Naive thymus-derived CD4-positive, alpha-beta T cell (primary cell): ENCODE measurements at regions not wholly inside any gene's neighbourhood (a gene's known extent, or its start where the extent isn't known, plus 50 kb on each side); places are given as distances from the start of the nearest gene placed in this dataset.

Experiments
- ATAC-seq: fragments of 150-1000 bp; cut with Tn5 transposase; 2 replicates; pipeline ENCODE4 v1.10.0; 2021; ENCODE audit warnings: mild to moderate bottlenecking, moderate library complexity
- CTCF ChIA-PET: fragments of 350-600 bp; sonication (Branson Sonifier 250); formaldehyde crosslinking; loops from one replicate; lab custom pipeline; 2021; ENCODE audit warnings: antibody characterized with exemption; lab: Charles Lee
- POLR2A ChIA-PET: fragments of 350-600 bp; sonication (Branson Sonifier 250); formaldehyde crosslinking; loops from one replicate; lab custom pipeline; 2021; ENCODE audit warnings: antibody characterized with exemption, inconsistent platforms; lab: Charles Lee
- DNase-seq, 9 donors: peaks; one replicate each; pipeline versions ENCODE4 v3.0.0 to v3.0.0-alpha.2; 2020 to 2022; ENCODE audit warnings: mixed read lengths in 1 of 9
- H3K27ac ChIP-seq: one replicate; pipeline ENCODE4 v1.7.0; 2013; ENCODE audit warnings: mild to moderate bottlenecking, low read depth, low read length, moderate library complexity
- H3K27me3 ChIP-seq, 2 donors: one replicate each; pipeline ENCODE4 v1.7.0; 2013; ENCODE audit warnings: low read length in 2 of 2, mild to moderate bottlenecking in 2 of 2, moderate library complexity in 2 of 2; ENCODE audit not compliant: control insufficient read depth in 2 of 2, insufficient read depth in 2 of 2
- H3K36me3 ChIP-seq, 3 experiments: 1 replicate in 2 of 3; 2 replicates in 1 of 3; pipeline ENCODE4 v1.7.0; 2013; ENCODE audit warnings: low read length in 3 of 3, mild to moderate bottlenecking in 3 of 3, moderate library complexity in 1 of 3; ENCODE audit not compliant: insufficient read depth in 3 of 3, control insufficient read depth in 2 of 3
- H3K4me1 ChIP-seq, 2 donors: one replicate each; pipeline ENCODE4 v1.7.0; 2013; ENCODE audit warnings: low read length in 2 of 2, mild to moderate bottlenecking in 2 of 2, moderate library complexity in 1 of 2; ENCODE audit not compliant: control insufficient read depth in 2 of 2, insufficient read depth in 2 of 2
- H3K4me3 ChIP-seq: 2 replicates; pipeline ENCODE4 v1.7.0; 2013; ENCODE audit warnings: mild to moderate bottlenecking, low read length
- H3K9me3 ChIP-seq, 3 experiments: 1 replicate in 2 of 3; 2 replicates in 1 of 3; pipeline ENCODE4 v1.7.0; 2013; ENCODE audit warnings: low read length in 3 of 3; ENCODE audit not compliant: control insufficient read depth in 2 of 3
- H3K27ac Mint-ChIP-seq, 9 donors: one replicate each; pipeline ENCODE4 v1.8.0; 2020 to 2022; ENCODE audit warnings: mixed read lengths in 9 of 9, mild to moderate bottlenecking in 8 of 9, moderate library complexity in 5 of 9, inconsistent platforms in 2 of 9
- H3K27me3 Mint-ChIP-seq, 5 donors: one replicate each; pipeline ENCODE4 v1.8.0; 2021 to 2022; ENCODE audit warnings: mixed read lengths in 5 of 5, mild to moderate bottlenecking in 1 of 5
- H3K36me3 Mint-ChIP-seq, 5 donors: one replicate each; pipeline ENCODE4 v1.8.0; 2020 to 2022; ENCODE audit warnings: mixed read lengths in 5 of 5, mild to moderate bottlenecking in 3 of 5, inconsistent platforms in 1 of 5
- H3K4me1 Mint-ChIP-seq, 7 donors: one replicate each; pipeline ENCODE4 v1.8.0; 2020 to 2022; ENCODE audit warnings: mixed read lengths in 7 of 7, mild to moderate bottlenecking in 3 of 7, inconsistent platforms in 1 of 7
- H3K4me3 Mint-ChIP-seq, 10 donors: one replicate each; pipeline ENCODE4 v1.8.0; 2020 to 2022; ENCODE audit warnings: mild to moderate bottlenecking in 10 of 10, mixed read lengths in 10 of 10, moderate library complexity in 6 of 10, inconsistent platforms in 2 of 10
- H3K9me3 Mint-ChIP-seq, 11 donors: one replicate each; pipeline ENCODE4 v1.8.0; 2020 to 2022; ENCODE audit warnings: mixed read lengths in 11 of 11, mild to moderate bottlenecking in 4 of 11, inconsistent platforms in 1 of 11, moderate library complexity in 1 of 11
- intact Hi-C, 2 donors: fragments of 100-400 bp; cut with micrococcal nuclease; formaldehyde crosslinking; loops; one replicate each; pipeline ENCODE4 v1.15.1; 2023

GRCh38 chr2:147696426-147696825 is 148.4 kb upstream of the ACVR2A start:
- intact Hi-C loops: no loop called here
- ATAC-seq (no peak), DNase-seq (no peak)
- Histone ChIP-seq H3K36me3 (no peaks in the 10 kb centered on the region), H3K27me3 (no peaks in the 10 kb centered on the region), H3K4me1 (no peaks in the 10 kb centered on the region), H3K9me3 (no peaks in the 10 kb centered on the region), H3K4me3 (no peak overlapping the region), H3K27ac (no peak overlapping the region)
- POLR2A ChIA-PET: no interaction called here
- CTCF ChIA-PET: no interaction called here
- peaks cover 0 to 1% (median 0%) of the 10 kb centered on the region in 5 donors for H3K36me3 Mint-ChIP-seq
- H3K27ac Mint-ChIP-seq: no peak overlapping the region
- H3K9me3 Mint-ChIP-seq: peaks cover 0 to 4% (median 0%) of the 10 kb centered on the region in 11 donors
- peaks cover 0 to 2% (median 0%) of the 10 kb centered on the region in 7 donors for H3K4me1 Mint-ChIP-seq
- H3K4me3 Mint-ChIP-seq: no peak overlapping the region
- H3K27me3 Mint-ChIP-seq: peaks cover 0 to 4% (median 0%) of the 10 kb centered on the region in 5 donors

GRCh38 chr2:147689220-147689909 is 155.5 kb upstream of the ACVR2A start:
- Histone ChIP-seq H3K9me3 (no peaks in the 10 kb centered on the region), H3K27me3 (no peaks in the 10 kb centered on the region), H3K36me3 (no peaks in the 10 kb centered on the region), H3K4me3 (no peak overlapping the region), H3K27ac (no peak overlapping the region), H3K4me1 (no peaks in the 10 kb centered on the region)
- DNase-seq: no peak
- Mint-ChIP-seq H3K27ac (no peak overlapping the region), H3K27me3 (peaks cover 0 to 8% (median 0%) of the 10 kb centered on the region in 5 donors), H3K4me1 (peaks cover 0 to 2% (median 0%) of the 10 kb centered on the region in 7 donors), H3K36me3 (peaks cover 0 to 1% (median 0%) of the 10 kb centered on the region in 5 donors), H3K4me3 (no peak overlapping the region), H3K9me3 (no peaks in the 10 kb centered on the region)
- intact Hi-C loops: no loop called here
- ChIA-PET POLR2A (no interaction called here), CTCF (no interaction called here)
- peak; percentile 87 for ATAC-seq

- Mint-ChIP-seq H3K4me3 (no peak overlapping the region), H3K36me3 (peaks cover 0 to 1% (median 0%) of the 10 kb centered on the region in 5 donors), H3K4me1 (peaks cover 0 to 2% (median 0%) of the 10 kb centered on the region in 7 donors), H3K27ac (no peak overlapping the region), H3K27me3 (peaks cover 0 to 8% (median 0%) of the 10 kb centered on the region in 5 donors), H3K9me3 (no peaks in the 10 kb centered on the region)
- Histone ChIP-seq H3K4me1 (no peaks in the 10 kb centered on the region), H3K27me3 (no peaks in the 10 kb centered on the region), H3K27ac (no peak overlapping the region), H3K36me3 (no peaks in the 10 kb centered on the region), H3K9me3 (no peaks in the 10 kb centered on the region), H3K4me3 (no peak overlapping the region)
- ATAC-seq: no peak
- ChIA-PET CTCF (no interaction called here), POLR2A (no interaction called here)
- no peak for DNase-seq
- intact Hi-C loops: no loop called here
Measured at GRCh38 chr2:147688242-147688641, 156.6 kb upstream of the ACVR2A start.

- no peaks in the 10 kb centered on the region for H3K9me3 Mint-ChIP-seq
- DNase-seq: no peak
- intact Hi-C loops: no loop called here
- Histone ChIP-seq H3K27me3 (no peaks in the 10 kb centered on the region), H3K9me3 (no peaks in the 10 kb centered on the region), H3K4me1 (no peaks in the 10 kb centered on the region), H3K36me3 (no peaks in the 10 kb centered on the region), H3K4me3 (no peak overlapping the region), H3K27ac (no peak overlapping the region)
- no peak overlapping the region for H3K4me3 Mint-ChIP-seq
- no peak for ATAC-seq
- H3K27me3 Mint-ChIP-seq: peaks cover 0 to 4% (median 0%) of the 10 kb centered on the region in 5 donors
- POLR2A ChIA-PET: no interaction called here
- H3K36me3 Mint-ChIP-seq: peaks cover 0 to 1% (median 0%) of the 10 kb centered on the region in 5 donors
- no peak overlapping the region for H3K27ac Mint-ChIP-seq
- peaks cover 0 to 2% (median 0%) of the 10 kb centered on the region in 7 donors for H3K4me1 Mint-ChIP-seq
- CTCF ChIA-PET: no interaction called here
Measured at GRCh38 chr2:147686365-147686764, 158.5 kb upstream of the ACVR2A start.

- DNase-seq (no peak), ATAC-seq (no peak)
- intact Hi-C loops: no loop called here
- Histone ChIP-seq H3K9me3 (no peaks in the 10 kb centered on the region), H3K4me3 (no peak overlapping the region), H3K27ac (no peak overlapping the region), H3K36me3 (no peaks in the 10 kb centered on the region), H3K4me1 (no peaks in the 10 kb centered on the region), H3K27me3 (no peaks in the 10 kb centered on the region)
- no peak overlapping the region for H3K27ac Mint-ChIP-seq
- no peaks in the 10 kb centered on the region for H3K9me3 Mint-ChIP-seq
- H3K27me3 Mint-ChIP-seq: peaks cover 0 to 4% (median 0%) of the 10 kb centered on the region in 5 donors
- ChIA-PET CTCF (no interaction called here), POLR2A (no interaction called here)
- H3K36me3 Mint-ChIP-seq: peaks cover 0 to 1% (median 0%) of the 10 kb centered on the region in 5 donors
- H3K4me1 Mint-ChIP-seq: peaks cover 0 to 2% (median 0%) of the 10 kb centered on the region in 7 donors
- H3K4me3 Mint-ChIP-seq: no peak overlapping the region
Measured at GRCh38 chr2:147684903-147685302, 159.9 kb upstream of the ACVR2A start.

- no peak overlapping the region for H3K4me3 ChIP-seq
- Mint-ChIP-seq H3K4me3 (no peak overlapping the region), H3K9me3 (no peaks in the 10 kb centered on the region), H3K27me3 (no peaks in the 10 kb centered on the region), H3K4me1 (no peaks in the 10 kb centered on the region), H3K27ac (no peak overlapping the region), H3K36me3 (no peaks in the 10 kb centered on the region)
- no peak overlapping the region for H3K27ac ChIP-seq
- no peaks in the 10 kb centered on the region for H3K4me1 ChIP-seq
- ATAC-seq (no peak), DNase-seq (no peak)
- no peaks in the 10 kb centered on the region for H3K27me3 ChIP-seq
- CTCF ChIA-PET: interaction anchor here (0.7 kb wide), 1 partner anchor 157 kb away, joined by 5 read pairs; no protein-coding TSS in a partner anchor
- POLR2A ChIA-PET: interaction anchor here (0.7 kb wide), 1 partner anchor 1143 kb away, joined by 8 read pairs; no protein-coding TSS in a partner anchor
- no peaks in the 10 kb centered on the region for H3K36me3 ChIP-seq
- intact Hi-C loops: no loop called here
- no peaks in the 10 kb centered on the region for H3K9me3 ChIP-seq
Measured at GRCh38 chr2:147683380-147683779, 161.4 kb upstream of the ACVR2A start.

- ATAC-seq (no peak), DNase-seq (no peak)
- Histone ChIP-seq H3K27ac (no peak overlapping the region), H3K4me1 (no peaks in the 10 kb centered on the region), H3K36me3 (no peaks in the 10 kb centered on the region), H3K9me3 (no peaks in the 10 kb centered on the region), H3K4me3 (no peak overlapping the region), H3K27me3 (no peaks in the 10 kb centered on the region)
- CTCF ChIA-PET: no interaction called here
- Mint-ChIP-seq H3K27me3 (no peaks in the 10 kb centered on the region), H3K4me3 (no peak overlapping the region), H3K27ac (no peak overlapping the region), H3K36me3 (no peaks in the 10 kb centered on the region), H3K4me1 (peaks cover 0 to 5% (median 0%) of the 10 kb centered on the region in 7 donors), H3K9me3 (no peaks in the 10 kb centered on the region)
- POLR2A ChIA-PET: no interaction called here
- intact Hi-C loops: no loop called here
Measured at GRCh38 chr2:147681093-147681492, 163.7 kb upstream of the ACVR2A start.
